GM12872 (cell line): ENCODE measurements at regions not wholly inside any gene's neighbourhood (a gene's known extent, or its start where the extent isn't known, plus 50 kb on each side); places are given as distances from the start of the nearest gene placed in this dataset.

ENCODE experiments used
- CTCF ChIP-seq: IDR thresholded peaks from 3 replicates; pipeline ENCODE4 v1.5.1; 2011; ENCODE audit warnings: low read depth, mild to moderate bottlenecking, low read length, moderate library complexity; ENCODE audit not compliant: insufficient read depth

GRCh38 chr9:38298904-38299303, 93.6 kb upstream of the ALDH1B1 start:
- no peak for TF ChIP-seq CTCF

GRCh38 chr9:38298503-38298902, 94.0 kb upstream of the ALDH1B1 start:
- TF ChIP-seq CTCF: no peak

- TF ChIP-seq CTCF: no peak
Measured at GRCh38 chr9:38296807-38297206, 95.7 kb upstream of the ALDH1B1 start.

- TF ChIP-seq CTCF: no peak
Measured at GRCh38 chr9:38295764-38296163, 96.7 kb upstream of the ALDH1B1 start.

GRCh38 chr9:38294220-38294960, 98.1 kb upstream of the ALDH1B1 start:
- no peak for TF ChIP-seq CTCF

GRCh38 chr9:38293022-38293421, 99.5 kb upstream of the ALDH1B1 start:
- TF ChIP-seq CTCF: no peak

- no peak for TF ChIP-seq CTCF
Measured at GRCh38 chr9:38292480-38292879, 100.0 kb upstream of the ALDH1B1 start.
